AG10803 (cell line): ENCODE measurements at regions not wholly inside any gene's neighbourhood (a gene's known extent, or its start where the extent isn't known, plus 50 kb on each side); places are given as distances from the start of the nearest gene placed in this dataset.

Experiments
- DNase-seq: peaks from one replicate; pipeline ENCODE4 v3.0.0; 2010; ENCODE audit warnings: low read depth
- H3K4me3 ChIP-seq: 2 replicates; pipeline ENCODE4 v1.5.1; 2011; ENCODE audit warnings: mild to moderate bottlenecking, low read length, control low read depth
- CTCF ChIP-seq: conservative IDR thresholded peaks from 2 replicates; pipeline ENCODE4 v1.5.1; 2011; ENCODE audit warnings: mild to moderate bottlenecking, low read length, control low read depth, inconsistent platforms

GRCh38 chr1:244314921-244315559, 136.7 kb downstream of the ADSS2 start:
- no peak for DNase-seq
- TF ChIP-seq CTCF = no peak
- no peak overlapping the region for H3K4me3 ChIP-seq

- H3K4me3 ChIP-seq = no peak overlapping the region
- no peak for DNase-seq
- TF ChIP-seq CTCF = no peak
Observed at GRCh38 chr1:244315996-244316395, 135.7 kb downstream of the ADSS2 start.

GRCh38 chr1:244316407-244316806, 135.3 kb downstream of the ADSS2 start:
- DNase-seq = peak; percentile 68

GRCh38 chr1:244316986-244317655, 134.6 kb downstream of the ADSS2 start:
- no peak for DNase-seq
- no peak overlapping the region for H3K4me3 ChIP-seq
- no peak for TF ChIP-seq CTCF

More at GRCh38 chr1:244316407-244316806, 135.3 kb downstream of the ADSS2 start:
- no peak overlapping the region for H3K4me3 ChIP-seq
- TF ChIP-seq CTCF = no peak

- no peak for DNase-seq
- no peak for TF ChIP-seq CTCF
- no peak overlapping the region for H3K4me3 ChIP-seq
Observed at GRCh38 chr1:244318078-244318477, 133.6 kb downstream of the ADSS2 start.

- no peak for TF ChIP-seq CTCF
- no peak for DNase-seq
- no peak overlapping the region for H3K4me3 ChIP-seq
Observed at GRCh38 chr1:244318512-244318911, 133.2 kb downstream of the ADSS2 start.
